ENCODE measurements at regions not wholly inside any gene's neighbourhood (a gene's known extent, or its start where the extent isn't known, plus 50 kb on each side); places are given as distances from the start of the nearest gene placed in this dataset.

- TF ChIP-seq TAF1 (IDR thresholded peaks at IDR 0.05; ENCODE audit: low read depth) (no peak), CTCF (IDR thresholded peaks at IDR 0.05; ENCODE audit: poor library complexity, severe bottlenecking) (no peak), POLR2AphosphoS5 (IDR thresholded peaks at IDR 0.05) (no peak), EZH2 (IDR thresholded peaks at IDR 0.05; ENCODE audit: borderline replicate concordance, insufficient read depth, low read length, poor library complexity, severe bottlenecking) (no peak), EP300 (conservative IDR thresholded peaks at IDR 0.05; ENCODE audit: poor library complexity, severe bottlenecking) (no peak), REST (IDR thresholded peaks at IDR 0.05; ENCODE audit: borderline replicate concordance) (no peak)
These were observed 649.3 kb upstream of the WWC1 start for GRCh38 chr5:167642181-167642580.
